ENCODE measurements at regions not wholly inside any gene's neighbourhood (a gene's known extent, or its start where the extent isn't known, plus 50 kb on each side); places are given as distances from the start of the nearest gene placed in this dataset.
A peak's percentile ranks its signal among the peaks of the same experiment; 100 is the strongest.

DNA sequence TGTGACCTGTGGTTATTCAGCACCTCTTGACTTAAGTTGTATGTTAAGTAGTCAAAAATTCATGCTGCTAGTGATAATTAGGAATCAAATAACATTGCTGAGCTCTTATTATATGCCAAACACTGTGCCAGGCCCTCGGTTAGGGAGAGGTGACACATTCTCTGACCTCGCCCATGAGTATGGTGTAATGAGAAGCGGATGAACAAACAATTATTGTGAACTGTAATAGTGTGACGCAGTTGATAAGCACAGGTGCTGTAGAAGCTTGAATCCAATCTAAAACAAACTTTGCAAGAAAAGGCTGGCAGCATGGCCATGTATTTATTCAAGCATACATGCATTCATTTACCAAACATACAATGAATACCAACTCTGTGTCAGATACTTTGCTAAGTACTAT is 303.5 kb upstream of the HS3ST1 start:
- Histone ChIP-seq H3K36me3 (ENCODE audit: control insufficient read depth, insufficient read depth, low read length) (no peaks in the 10 kb centered on the region), H3K4me3 (ENCODE audit: low read length) (no peak overlapping the region), H3K4me1 (ENCODE audit: control insufficient read depth, insufficient read depth, low read length) (no peaks in the 10 kb centered on the region), H3K9me3 (ENCODE audit: control insufficient read depth, insufficient read depth, low read length) (no peaks in the 10 kb centered on the region), H3K27ac (ENCODE audit: low read length) (no peak overlapping the region), H3K27me3 (ENCODE audit: control insufficient read depth, insufficient read depth, low read length) (no peaks in the 10 kb centered on the region)
- DNase-seq (ENCODE audit: low read depth, low spot score): no peak
- no CpG with 5 or more reads among the region's 4 CpGs for WGBS (ENCODE audit: insufficient coverage, insufficient read length)

- H3K9me3 ChIP-seq (ENCODE audit: control insufficient read depth, insufficient read depth, low read length): no peaks in the 10 kb centered on the region
- no peak overlapping the region for H3K4me3 ChIP-seq (ENCODE audit: low read length)
- no peak overlapping the region for H3K27ac ChIP-seq (ENCODE audit: low read length)
- H3K36me3 ChIP-seq (ENCODE audit: control insufficient read depth, insufficient read depth, low read length): no peaks in the 10 kb centered on the region
- no peak for DNase-seq (ENCODE audit: low read depth, low spot score)
- no peaks in the 10 kb centered on the region for H3K27me3 ChIP-seq (ENCODE audit: control insufficient read depth, insufficient read depth, low read length)
- WGBS (ENCODE audit: insufficient coverage, insufficient read length): no CpG with 5 or more reads among the region's 1 CpG
- H3K4me1 ChIP-seq (ENCODE audit: control insufficient read depth, insufficient read depth, low read length): no peaks in the 10 kb centered on the region
Observed at GRCh38 chr4:11730545-11730944, 301.9 kb upstream of the HS3ST1 start.

DNA sequence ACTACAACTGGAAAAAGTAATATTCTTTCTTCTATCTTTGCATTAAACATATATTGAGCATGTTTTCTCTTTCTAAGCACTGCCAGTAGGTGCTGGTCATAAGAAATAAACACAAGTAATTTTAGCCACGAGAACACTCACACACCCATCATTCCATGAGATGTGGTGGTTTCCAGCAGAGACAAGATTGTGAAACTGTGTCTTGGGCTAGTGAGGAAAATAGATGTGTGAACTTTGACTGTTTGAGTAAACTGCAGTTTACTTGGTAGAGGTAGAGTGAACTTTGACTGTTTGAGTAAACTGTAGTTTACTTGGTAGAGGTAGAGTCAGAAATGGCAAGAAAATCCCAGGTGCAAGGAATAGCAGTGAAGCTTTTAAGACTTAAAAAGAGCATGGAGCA is 300.9 kb upstream of the HS3ST1 start:
- H3K27me3 ChIP-seq (ENCODE audit: control insufficient read depth, insufficient read depth, low read length): no peaks in the 10 kb centered on the region
- DNase-seq (ENCODE audit: low read depth, low spot score): no peak

DNA sequence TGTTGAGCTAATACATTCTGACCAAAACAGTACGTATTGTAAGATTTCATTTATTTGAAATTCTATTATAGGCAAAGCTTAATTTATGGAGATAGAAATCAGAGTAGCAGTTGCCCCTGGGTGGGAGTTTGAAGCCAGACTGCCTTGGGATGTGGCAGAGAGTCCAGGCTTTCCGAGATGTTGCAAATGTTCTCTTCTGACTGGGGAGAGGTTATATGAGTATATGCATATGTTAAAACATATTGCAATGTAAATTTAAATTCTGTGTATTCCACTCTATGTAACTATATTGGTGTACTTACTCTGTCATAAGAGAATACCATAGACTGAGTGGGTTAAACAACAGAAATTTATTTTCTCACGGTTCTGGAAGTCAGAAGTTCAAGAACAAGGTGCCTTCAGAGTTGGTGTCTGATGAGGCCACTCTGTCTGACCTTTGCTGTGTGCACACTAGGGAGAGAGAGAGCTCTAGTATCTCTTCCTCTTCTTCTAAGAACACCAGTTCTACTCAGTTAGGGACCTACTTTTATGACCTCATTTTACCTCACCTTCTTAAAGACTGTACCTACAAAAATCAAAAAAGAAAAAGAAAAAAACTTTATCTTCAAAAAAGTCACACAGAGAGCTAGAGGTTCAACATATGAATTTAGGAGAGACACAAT is 299.3 kb upstream of the HS3ST1 start:
- WGBS (ENCODE audit: insufficient coverage, insufficient read length): no CpG with 5 or more reads among the region's 3 CpGs
- H3K36me3 ChIP-seq (ENCODE audit: control insufficient read depth, insufficient read depth, low read length): no peaks in the 10 kb centered on the region
- no peaks in the 10 kb centered on the region for H3K9me3 ChIP-seq (ENCODE audit: control insufficient read depth, insufficient read depth, low read length)
- no peaks in the 10 kb centered on the region for H3K4me1 ChIP-seq (ENCODE audit: control insufficient read depth, insufficient read depth, low read length)
- no peaks in the 10 kb centered on the region for H3K27me3 ChIP-seq (ENCODE audit: control insufficient read depth, insufficient read depth, low read length)
- no peak for DNase-seq (ENCODE audit: low read depth, low spot score)
- H3K27ac ChIP-seq (ENCODE audit: low read length): no peak overlapping the region
- H3K4me3 ChIP-seq (ENCODE audit: low read length): no peak overlapping the region

More for the DNA sequence above, 300.9 kb upstream of the HS3ST1 start:
- H3K36me3 ChIP-seq (ENCODE audit: control insufficient read depth, insufficient read depth, low read length): no peaks in the 10 kb centered on the region
- no peak overlapping the region for H3K4me3 ChIP-seq (ENCODE audit: low read length)
- no peaks in the 10 kb centered on the region for H3K4me1 ChIP-seq (ENCODE audit: control insufficient read depth, insufficient read depth, low read length)
- no CpG with 5 or more reads among the region's 1 CpG for WGBS (ENCODE audit: insufficient coverage, insufficient read length)
- H3K9me3 ChIP-seq (ENCODE audit: control insufficient read depth, insufficient read depth, low read length): no peaks in the 10 kb centered on the region
- no peak overlapping the region for H3K27ac ChIP-seq (ENCODE audit: low read length)

GRCh38 chr4:11724731-11725130 is 296.0 kb upstream of the HS3ST1 start:
- Histone ChIP-seq H3K36me3 (ENCODE audit: control insufficient read depth, insufficient read depth, low read length) (no peaks in the 10 kb centered on the region), H3K4me1 (ENCODE audit: control insufficient read depth, insufficient read depth, low read length) (no peaks in the 10 kb centered on the region), H3K27ac (ENCODE audit: low read length) (no peak overlapping the region), H3K9me3 (ENCODE audit: control insufficient read depth, insufficient read depth, low read length) (no peaks in the 10 kb centered on the region), H3K27me3 (ENCODE audit: control insufficient read depth, insufficient read depth, low read length) (no peaks in the 10 kb centered on the region), H3K4me3 (ENCODE audit: low read length) (no peak overlapping the region)
- DNase-seq (ENCODE audit: low read depth, low spot score): no peak

GRCh38 chr4:11722223-11722622 is 293.5 kb upstream of the HS3ST1 start:
- no CpG with 5 or more reads among the region's 4 CpGs for WGBS (ENCODE audit: insufficient coverage, insufficient read length)
- no peaks in the 10 kb centered on the region for H3K4me1 ChIP-seq (ENCODE audit: control insufficient read depth, insufficient read depth, low read length)
- H3K27me3 ChIP-seq (ENCODE audit: control insufficient read depth, insufficient read depth, low read length): no peaks in the 10 kb centered on the region
- H3K4me3 ChIP-seq (ENCODE audit: low read length): no peak overlapping the region
- no peak for DNase-seq (ENCODE audit: low read depth, low spot score)
- no peak overlapping the region for H3K27ac ChIP-seq (ENCODE audit: low read length)
- H3K36me3 ChIP-seq (ENCODE audit: control insufficient read depth, insufficient read depth, low read length): no peaks in the 10 kb centered on the region
- no peaks in the 10 kb centered on the region for H3K9me3 ChIP-seq (ENCODE audit: control insufficient read depth, insufficient read depth, low read length)

DNA sequence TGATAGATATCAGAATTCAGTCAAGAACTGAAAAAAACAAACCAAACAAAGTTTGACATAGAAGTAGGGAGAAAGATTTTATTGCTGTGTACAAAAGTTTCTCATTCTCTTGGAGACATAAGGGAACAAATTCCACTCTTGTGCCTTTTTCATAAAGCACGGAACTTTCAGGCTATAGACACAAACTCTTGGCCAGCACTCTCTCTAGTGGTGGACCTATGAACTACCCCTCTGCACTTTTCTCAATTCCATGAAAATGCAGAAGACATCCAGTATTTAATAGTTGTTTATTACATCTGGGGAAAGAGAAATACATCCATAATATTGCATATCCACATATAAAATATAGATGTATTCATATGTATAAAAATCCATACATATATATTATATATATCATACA is 291.6 kb upstream of the HS3ST1 start:
- H3K36me3 ChIP-seq (ENCODE audit: control insufficient read depth, insufficient read depth, low read length): no peaks in the 10 kb centered on the region
- H3K4me1 ChIP-seq (ENCODE audit: control insufficient read depth, insufficient read depth, low read length): no peaks in the 10 kb centered on the region
- DNase-seq (ENCODE audit: low read depth, low spot score): peak; percentile 4
- no peak overlapping the region for H3K4me3 ChIP-seq (ENCODE audit: low read length)
- H3K27me3 ChIP-seq (ENCODE audit: control insufficient read depth, insufficient read depth, low read length): no peaks in the 10 kb centered on the region
- H3K9me3 ChIP-seq (ENCODE audit: control insufficient read depth, insufficient read depth, low read length): no peaks in the 10 kb centered on the region
- no peak overlapping the region for H3K27ac ChIP-seq (ENCODE audit: low read length)
- WGBS (ENCODE audit: insufficient coverage, insufficient read length): no CpG with 5 or more reads among the region's 1 CpG

- WGBS (ENCODE audit: insufficient coverage, insufficient read length): no CpG with 5 or more reads among the region's 4 CpGs
- no peaks in the 10 kb centered on the region for H3K4me1 ChIP-seq (ENCODE audit: control insufficient read depth, insufficient read depth, low read length)
- no peak overlapping the region for H3K4me3 ChIP-seq (ENCODE audit: low read length)
- DNase-seq (ENCODE audit: low read depth, low spot score): no peak
- H3K27me3 ChIP-seq (ENCODE audit: control insufficient read depth, insufficient read depth, low read length): no peaks in the 10 kb centered on the region
- H3K36me3 ChIP-seq (ENCODE audit: control insufficient read depth, insufficient read depth, low read length): no peaks in the 10 kb centered on the region
- H3K9me3 ChIP-seq (ENCODE audit: control insufficient read depth, insufficient read depth, low read length): no peaks in the 10 kb centered on the region
- H3K27ac ChIP-seq (ENCODE audit: low read length): no peak overlapping the region
Observed at GRCh38 chr4:11719879-11720278, 291.2 kb upstream of the HS3ST1 start.

DNA sequence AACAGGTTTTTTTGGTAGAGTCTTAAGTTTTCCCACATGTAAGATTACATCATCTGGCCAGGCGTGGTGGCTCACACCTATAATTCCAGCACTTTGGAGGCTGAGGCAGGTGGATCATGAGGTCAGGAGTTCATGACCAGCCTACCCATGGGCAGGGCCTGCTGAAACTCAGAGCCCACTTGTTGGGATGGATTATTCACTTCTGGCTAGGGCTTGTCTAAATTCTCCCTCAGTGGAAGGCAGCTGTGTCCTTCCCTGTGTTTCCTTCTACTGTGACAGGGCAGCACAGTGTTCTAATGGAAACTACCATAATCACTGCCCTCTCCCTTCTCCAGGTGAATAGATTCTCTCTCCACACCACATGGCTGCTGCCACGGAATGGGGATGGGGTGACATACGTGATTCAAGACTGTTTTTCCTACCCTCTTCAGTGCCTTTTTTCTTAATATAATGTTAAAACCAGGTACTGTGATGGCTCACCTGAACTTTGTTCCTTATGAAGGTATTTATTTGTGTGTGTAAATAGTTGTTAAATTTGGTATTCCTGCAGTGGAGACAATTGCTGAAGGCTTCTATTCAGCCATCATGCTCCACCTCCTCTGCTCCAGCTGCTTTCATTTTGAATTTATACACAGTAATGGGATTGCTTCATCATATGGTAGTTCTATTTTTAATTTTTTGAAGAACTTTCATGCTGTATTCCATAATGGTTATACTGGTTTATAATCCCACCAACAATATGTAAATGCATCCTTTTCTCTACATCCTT is 287.2 kb upstream of the HS3ST1 start:
- Histone ChIP-seq H3K27me3 (ENCODE audit: control insufficient read depth, insufficient read depth, low read length) (no peaks in the 10 kb centered on the region), H3K36me3 (ENCODE audit: control insufficient read depth, insufficient read depth, low read length) (no peaks in the 10 kb centered on the region), H3K9me3 (ENCODE audit: control insufficient read depth, insufficient read depth, low read length) (no peaks in the 10 kb centered on the region), H3K4me3 (ENCODE audit: low read length) (no peak overlapping the region), H3K4me1 (ENCODE audit: control insufficient read depth, insufficient read depth, low read length) (no peaks in the 10 kb centered on the region), H3K27ac (ENCODE audit: low read length) (no peak overlapping the region)
- WGBS (ENCODE audit: insufficient coverage, insufficient read length): no CpG with 5 or more reads among the region's 3 CpGs
- no peak for DNase-seq (ENCODE audit: low read depth, low spot score)

GRCh38 chr4:11710453-11711093 is 281.9 kb upstream of the HS3ST1 start:
- Histone ChIP-seq H3K9me3 (ENCODE audit: control insufficient read depth, insufficient read depth, low read length) (no peaks in the 10 kb centered on the region), H3K36me3 (ENCODE audit: control insufficient read depth, insufficient read depth, low read length) (no peaks in the 10 kb centered on the region), H3K4me1 (ENCODE audit: control insufficient read depth, insufficient read depth, low read length) (no peaks in the 10 kb centered on the region), H3K27ac (ENCODE audit: low read length) (no peak overlapping the region), H3K27me3 (ENCODE audit: control insufficient read depth, insufficient read depth, low read length) (no peaks in the 10 kb centered on the region), H3K4me3 (ENCODE audit: low read length) (no peak overlapping the region)
- DNase-seq (ENCODE audit: low read depth, low spot score): no peak
- WGBS (ENCODE audit: insufficient coverage, insufficient read length): no CpG with 5 or more reads among the region's 3 CpGs
